ENCODE measurements at regions not wholly inside any gene's neighbourhood (a gene's known extent, or its start where the extent isn't known, plus 50 kb on each side); places are given as distances from the start of the nearest gene placed in this dataset.

DNA sequence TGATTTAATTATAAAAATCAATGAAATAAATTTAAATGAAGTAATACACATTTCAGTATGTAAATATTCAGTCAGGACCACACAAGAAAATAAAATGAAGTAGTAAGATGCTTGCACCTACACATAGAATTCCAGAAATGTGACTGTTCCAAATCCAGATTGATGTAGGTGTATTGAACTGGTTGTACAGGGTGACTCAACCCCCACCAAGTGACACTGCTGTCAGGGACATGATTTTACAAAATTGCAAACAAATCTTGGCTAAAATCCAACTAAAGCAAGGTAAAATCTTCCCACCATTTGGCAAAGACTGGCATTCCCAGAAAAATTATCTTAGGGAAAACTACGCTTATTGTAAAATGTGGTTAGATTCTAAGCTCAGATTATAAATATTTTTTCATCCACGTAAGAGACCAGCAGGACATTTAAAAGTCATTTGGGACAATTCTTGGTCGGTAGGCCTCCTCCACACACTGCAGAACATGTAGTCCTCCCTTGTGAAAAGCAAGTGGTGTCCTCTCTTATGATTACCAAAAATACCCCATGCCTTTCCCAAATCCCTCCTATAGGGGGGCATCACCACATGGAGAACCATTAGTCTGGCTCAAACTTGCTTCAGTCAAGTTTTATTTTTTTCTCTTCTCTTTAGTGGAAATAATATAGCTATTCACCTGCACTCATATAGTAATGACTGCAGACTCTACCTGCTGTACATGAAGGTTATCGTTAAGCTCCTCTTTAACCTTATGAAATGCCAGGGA is 287.1 kb upstream of the SMIM30 start:
- TF ChIP-seq, protein P1, sequence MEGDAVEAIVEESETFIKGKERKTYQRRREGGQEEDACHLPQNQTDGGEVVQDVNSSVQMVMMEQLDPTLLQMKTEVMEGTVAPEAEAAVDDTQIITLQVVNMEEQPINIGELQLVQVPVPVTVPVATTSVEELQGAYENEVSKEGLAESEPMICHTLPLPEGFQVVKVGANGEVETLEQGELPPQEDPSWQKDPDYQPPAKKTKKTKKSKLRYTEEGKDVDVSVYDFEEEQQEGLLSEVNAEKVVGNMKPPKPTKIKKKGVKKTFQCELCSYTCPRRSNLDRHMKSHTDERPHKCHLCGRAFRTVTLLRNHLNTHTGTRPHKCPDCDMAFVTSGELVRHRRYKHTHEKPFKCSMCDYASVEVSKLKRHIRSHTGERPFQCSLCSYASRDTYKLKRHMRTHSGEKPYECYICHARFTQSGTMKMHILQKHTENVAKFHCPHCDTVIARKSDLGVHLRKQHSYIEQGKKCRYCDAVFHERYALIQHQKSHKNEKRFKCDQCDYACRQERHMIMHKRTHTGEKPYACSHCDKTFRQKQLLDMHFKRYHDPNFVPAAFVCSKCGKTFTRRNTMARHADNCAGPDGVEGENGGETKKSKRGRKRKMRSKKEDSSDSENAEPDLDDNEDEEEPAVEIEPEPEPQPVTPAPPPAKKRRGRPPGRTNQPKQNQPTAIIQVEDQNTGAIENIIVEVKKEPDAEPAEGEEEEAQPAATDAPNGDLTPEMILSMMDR (IDR thresholded peaks at IDR 0.05) = no peak
- TF ChIP-seq POLR2AphosphoS5 (IDR thresholded peaks at IDR 0.05) = no peak
- no peak for TF ChIP-seq POLR2A (IDR thresholded peaks at IDR 0.05)

All from breast epithelium (tissue), 3 donors.